RCC 7860 (cell line): ENCODE measurements at regions not wholly inside any gene's neighbourhood (a gene's known extent, or its start where the extent isn't known, plus 50 kb on each side); places are given as distances from the start of the nearest gene placed in this dataset.
"Not testable (repeated sequence)": the region's sequence is repeated elsewhere in the genome, so short reads cannot be mapped to it uniquely, and the experiment has no call there.

Experiments used
- DNase-seq: peaks from one replicate; pipeline ENCODE4 v3.0.0-alpha.2; 2015; ENCODE audit warnings: low spot score
- FAIRE-seq: peaks from 2 replicates; lab custom pipeline; 2012; peaks lifted over from hg19 to GRCh38; lab: Jason Lieb, UNC

DNA sequence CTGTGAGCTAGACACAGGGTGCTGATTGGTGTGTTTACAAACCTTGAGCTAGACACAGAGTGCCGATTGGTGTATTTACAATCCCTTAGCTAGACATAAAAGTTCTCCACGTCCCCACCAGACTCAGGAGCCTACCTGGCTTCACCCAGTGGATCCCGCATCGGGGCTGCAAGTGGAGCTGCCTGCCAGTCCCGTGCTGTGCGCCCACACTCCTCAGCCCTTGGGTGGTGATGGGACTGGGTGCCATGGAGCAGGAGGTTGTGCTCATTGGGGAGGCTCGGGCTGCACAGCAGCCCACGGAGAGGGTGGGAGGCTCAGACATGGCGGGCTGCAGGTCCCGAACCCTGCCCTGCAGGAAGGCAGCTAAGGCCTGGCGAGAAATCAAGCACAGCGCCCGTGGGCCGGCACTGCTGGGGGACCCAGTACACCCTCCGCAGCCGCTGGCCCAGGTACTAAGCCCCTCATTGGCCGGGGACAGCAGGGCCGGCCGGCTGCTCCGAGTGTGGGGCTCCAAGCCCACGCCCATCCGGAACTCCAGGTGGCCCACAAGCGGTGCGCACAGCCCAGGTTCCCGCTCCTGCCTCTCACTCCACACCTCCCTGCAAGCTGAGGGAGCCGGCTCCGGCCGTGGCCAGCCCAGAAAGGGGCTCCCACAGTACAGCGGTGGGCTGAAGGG, 158.6 kb downstream of the SPIN4 start:
- not testable (repeated sequence) for DNase-seq, FAIRE-seq

DNA sequence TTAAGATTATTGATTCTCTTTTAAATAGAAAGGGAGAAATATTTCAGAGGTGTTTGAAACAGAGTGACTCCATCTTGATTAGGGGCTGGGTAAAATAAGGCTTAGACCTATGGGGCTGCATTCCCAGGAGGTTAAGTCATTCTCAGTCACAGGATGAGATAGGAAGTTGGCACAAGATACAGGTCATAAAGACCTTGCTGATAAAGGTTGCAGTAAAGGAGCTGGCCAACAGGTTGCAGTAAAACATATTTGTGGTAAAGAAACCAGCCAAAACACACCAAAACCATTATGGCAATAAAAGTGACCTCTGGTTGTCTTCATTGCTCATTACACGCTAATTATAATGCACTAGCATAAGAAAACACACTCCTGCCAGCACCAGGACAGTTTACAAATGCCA, 165.0 kb downstream of the SPIN4 start:
- FAIRE-seq (peak; percentile 75), DNase-seq (peak; percentile 33)

DNA sequence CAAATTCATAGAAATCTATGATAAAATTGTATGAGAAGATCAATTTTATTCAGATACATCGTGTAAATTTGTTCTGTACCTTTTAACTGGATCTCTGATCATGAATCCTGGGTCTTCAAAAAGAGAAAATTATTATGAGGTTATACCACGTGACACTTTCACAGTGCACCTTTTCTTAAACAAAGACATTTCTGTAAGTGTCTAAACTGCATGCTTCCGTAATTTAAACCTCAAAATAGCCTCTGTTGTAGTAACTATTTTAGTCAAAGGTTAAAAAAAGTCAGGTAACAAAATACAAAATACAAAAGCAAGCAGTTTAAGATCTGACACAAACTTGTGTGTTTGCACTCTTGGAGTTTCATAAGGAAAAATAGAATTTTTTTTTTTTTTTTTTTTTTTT, 171.3 kb downstream of the SPIN4 start:
- DNase-seq, FAIRE-seq: not testable (repeated sequence)

DNA sequence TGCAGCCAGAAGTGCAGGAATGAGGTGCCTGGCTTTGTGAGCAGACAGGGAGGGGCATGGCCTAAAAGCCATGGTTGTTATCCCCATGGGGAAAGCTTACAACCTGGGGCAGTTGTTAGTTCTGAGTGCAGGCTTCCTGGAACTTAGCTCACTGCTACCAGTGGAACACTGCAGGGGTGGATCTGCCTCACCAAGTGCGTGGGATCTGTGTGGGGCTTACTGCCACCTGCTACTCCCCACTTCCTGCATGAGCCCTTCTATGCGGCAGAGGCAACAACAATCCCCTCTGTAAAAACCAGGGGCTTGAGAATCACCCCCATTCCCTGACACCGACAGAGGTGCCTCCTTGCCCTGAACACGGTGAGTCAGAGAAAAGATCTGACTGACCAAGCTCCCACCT, 174.6 kb downstream of the SPIN4 start:
- not testable (repeated sequence) for DNase-seq, FAIRE-seq

DNA sequence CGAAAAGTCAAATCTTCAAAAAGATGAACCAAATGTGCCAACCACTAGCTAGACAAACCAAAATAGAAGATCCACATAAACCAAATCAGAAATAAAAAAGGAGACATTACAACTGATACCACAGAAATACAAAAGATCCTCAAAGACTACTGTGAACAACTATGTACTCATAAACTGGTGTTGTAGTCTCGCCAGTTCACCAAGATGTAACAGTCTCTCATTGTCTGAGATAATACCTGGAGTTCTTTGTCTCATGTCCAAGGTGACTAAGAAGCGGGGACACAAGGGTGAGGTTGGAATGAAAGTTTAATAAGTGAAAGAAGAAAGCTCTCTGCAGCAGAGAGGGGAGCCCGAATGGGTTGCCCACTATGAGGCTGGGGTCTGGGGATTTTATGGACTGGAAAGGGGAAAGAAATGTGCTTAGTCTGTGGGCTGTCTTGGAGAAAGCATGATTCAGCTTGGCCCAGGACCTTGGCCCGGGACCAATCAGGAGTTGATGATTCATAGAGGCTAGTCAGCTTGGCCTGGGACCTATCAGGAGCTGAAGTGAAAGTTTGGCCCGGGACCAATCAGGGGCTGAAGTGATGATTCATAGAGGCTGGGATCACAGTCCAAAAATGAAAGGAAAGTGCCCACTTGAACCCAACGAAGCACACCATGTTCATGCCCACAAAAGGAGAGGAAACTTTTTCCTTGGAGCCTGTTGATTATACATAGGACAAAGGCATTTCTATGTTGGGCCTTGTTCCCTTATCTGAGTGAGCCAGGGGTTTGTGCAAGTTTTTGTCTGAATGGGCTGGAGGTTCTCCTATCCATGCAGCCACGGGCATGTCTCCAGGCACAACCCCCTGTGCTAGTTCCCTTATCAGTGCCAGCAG, 177.1 kb downstream of the SPIN4 start:
- DNase-seq, FAIRE-seq: not testable (repeated sequence)

DNA sequence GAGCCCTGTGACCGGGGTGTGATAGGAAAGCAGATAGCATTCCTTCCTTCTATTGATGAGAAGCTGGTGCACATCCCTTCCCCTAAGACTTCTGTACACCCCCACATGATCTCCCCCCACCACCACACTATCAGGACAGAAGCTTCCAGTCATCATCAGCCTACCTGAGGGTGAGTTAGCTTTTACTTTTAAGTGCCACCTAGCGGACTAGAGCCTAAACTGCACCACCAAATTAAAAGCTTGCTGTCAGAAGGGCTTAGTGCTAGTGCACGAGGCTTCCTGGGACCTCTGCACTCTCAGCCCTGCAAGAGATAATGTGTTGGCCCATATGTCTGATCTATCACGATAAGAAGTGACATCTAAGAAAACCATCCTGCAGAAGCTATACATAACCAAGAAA, 181.7 kb downstream of the SPIN4 start:
- DNase-seq, FAIRE-seq: not testable (repeated sequence)

DNA sequence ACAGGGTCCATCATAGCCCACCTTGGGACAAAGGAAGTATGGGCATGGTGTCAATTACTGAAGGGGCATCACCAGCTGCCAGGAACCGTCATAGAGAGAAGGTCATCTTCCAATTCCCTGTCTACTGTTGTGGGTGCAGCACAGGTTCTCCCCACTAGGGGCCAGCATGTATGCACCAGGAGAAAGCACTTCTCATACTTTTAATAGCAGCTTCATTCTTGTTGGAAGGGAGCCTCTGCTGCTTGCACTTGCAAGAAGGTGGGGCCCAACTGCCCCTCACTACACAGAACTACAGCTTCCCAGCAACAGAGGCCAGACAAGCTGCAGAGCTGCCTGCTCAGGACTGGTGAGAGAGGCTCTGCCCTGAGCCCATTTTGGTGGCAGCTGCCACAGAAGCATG, 182.2 kb downstream of the SPIN4 start:
- not testable (repeated sequence) for FAIRE-seq, DNase-seq

DNA sequence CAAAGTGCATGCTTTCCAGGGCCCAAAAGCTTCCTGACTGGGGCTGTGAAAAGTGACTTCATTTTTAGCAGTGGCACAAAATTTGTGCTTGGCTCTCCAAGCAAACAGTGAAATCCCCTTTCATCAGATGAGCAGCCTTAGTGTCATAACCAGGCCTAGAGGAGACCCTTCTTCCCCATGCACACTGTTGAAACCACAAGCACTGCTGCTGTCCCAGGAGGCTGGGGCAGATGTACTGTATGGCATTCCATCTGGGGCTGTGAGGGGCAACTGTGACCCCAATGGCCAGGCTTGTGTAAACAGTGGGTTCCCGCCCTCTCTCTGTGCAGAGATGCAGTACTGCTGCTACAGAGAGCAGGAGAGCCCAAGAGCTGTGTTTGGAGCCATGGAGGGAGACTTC, 184.1 kb downstream of the SPIN4 start:
- FAIRE-seq, DNase-seq: not testable (repeated sequence)

DNA sequence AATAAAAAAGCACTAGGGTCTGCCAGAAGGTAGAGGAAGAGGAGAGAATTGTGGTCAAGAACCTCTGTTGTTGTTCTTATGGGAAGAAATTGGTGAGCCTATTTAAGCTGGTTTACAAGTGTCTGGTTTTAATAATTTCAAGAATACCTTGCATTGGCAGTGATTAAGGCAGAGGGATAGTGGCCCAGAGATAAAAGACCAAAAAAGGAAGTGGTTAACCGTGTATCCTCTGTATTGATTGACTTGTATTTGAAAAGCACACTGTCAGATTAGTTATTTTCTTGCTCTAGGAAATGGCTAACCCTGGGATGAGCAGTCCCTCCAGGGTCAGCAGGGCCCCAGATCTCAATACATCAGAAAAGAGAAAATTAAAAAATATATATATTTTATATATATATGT, 190.1 kb downstream of the SPIN4 start:
- FAIRE-seq, DNase-seq: not testable (repeated sequence)

DNA sequence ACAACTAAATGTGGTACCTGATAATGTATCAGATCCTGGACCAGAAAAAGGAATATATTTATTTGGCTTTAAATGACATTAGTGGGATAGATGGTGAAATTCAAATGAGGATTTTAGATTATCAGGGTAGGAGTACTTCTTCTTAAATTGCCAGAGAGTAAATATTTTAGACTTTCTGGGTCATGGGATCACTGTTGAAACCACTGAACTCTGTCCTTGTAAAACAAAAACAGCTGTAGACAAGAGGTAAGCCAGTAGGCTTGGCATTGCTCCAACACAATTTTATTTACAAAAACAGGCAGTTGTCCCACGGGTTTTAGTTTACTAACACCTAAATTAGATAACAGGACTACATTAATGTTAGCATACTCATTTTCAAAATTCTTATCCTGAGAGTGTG, 190.8 kb downstream of the SPIN4 start:
- FAIRE-seq, DNase-seq: not testable (repeated sequence)

DNA sequence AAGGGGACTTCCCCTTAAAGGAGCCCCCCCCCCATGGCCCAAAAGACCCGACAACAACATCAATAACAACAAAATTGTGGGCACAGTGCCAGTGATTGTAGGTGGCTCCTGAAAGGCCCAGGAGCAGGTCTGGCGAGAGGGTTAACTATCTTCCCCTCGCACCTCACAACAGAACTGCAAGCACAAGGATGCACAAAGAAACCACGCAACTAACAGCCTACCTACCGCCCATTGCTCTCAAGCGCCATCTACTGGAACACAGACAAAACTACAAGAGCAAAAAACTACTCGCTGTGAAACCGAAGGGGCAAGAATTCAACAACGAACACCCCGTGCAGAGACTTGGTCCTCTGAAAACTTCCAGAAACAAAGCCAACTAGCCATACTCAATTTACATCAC, 205.6 kb downstream of the SPIN4 start:
- FAIRE-seq, DNase-seq: not testable (repeated sequence)

DNA sequence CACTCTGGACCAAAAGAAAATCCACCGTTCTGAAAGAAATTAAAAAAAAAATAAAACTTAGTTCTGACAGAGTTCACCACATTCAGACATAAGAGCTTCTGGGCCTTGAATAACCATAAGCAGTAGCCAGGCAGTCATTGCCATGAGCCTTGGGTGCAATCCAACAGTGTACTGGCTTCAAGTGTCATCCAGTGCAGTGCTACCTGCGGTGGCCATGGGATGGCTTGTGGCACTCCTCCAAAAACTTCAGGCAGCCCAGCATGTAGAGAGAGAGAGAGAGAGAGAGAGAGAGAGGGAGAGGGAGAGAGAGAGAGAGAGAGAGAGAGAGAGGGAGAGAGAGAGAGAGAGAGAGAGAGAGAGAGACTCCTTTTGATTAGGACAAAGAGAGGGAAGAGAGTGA, 208.5 kb downstream of the SPIN4 start:
- not testable (repeated sequence) for DNase-seq

DNA sequence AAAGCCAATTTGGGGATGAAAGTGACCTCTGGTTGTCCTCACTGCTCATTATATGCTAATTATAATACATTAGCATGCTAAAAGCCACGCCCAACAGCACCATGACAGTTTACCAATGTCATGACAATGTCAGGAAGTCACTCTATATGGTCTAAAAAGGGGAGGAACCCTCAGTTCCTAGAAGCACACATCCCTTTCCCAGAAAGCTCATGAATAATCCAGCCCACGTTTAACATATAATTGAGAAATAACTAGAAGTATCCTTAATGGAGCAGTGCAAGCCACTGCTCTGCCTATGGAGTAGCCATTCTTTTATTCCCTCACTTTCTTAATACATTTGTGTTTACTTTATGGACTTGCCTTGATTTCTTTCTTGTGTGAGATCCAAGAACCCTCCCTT, 215.3 kb downstream of the SPIN4 start:
- not testable (repeated sequence) for DNase-seq, FAIRE-seq

More for the DNA sequence above, 208.5 kb downstream of the SPIN4 start:
- not testable (repeated sequence) for FAIRE-seq

DNA sequence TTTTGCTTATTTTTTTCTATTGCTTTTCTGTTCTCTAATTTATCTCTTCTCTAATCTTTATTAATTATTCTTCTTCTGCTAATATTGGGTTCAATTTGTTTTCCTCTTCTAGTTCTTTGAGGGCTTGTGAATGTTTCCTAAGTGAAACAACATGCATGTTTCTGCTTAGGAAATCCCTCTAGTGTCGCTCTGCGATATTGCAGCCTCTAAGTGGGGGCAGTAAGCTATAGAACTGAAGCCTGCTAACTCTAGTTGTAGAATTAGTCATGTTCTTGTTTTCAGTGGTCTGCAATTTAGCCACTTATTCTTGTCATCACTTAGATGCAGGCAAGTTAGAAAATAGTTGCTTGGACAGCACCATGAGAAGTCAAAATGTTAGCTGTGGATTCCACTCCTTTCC, 222.6 kb downstream of the SPIN4 start:
- peak; percentile 67 for FAIRE-seq
- DNase-seq: peak; percentile 4

DNA sequence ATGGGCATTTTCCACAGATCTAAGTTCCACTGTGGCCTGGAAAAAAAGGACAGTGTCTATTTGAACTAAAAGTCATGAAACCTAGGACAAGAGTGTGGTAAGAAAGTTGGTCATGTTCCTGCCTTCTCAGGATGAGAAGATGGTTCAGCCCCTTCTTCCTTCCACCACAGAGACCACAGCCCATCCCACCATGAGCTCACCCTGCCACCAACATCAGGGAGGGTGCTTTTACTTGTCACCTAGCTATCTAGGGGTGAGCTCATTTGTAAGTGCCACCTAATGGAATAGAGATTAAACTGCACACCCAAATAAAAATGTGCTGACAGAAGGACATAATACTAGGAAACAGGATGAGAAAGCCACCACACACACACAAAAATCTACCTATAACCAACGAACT, 235.9 kb downstream of the SPIN4 start:
- DNase-seq: no peak
- FAIRE-seq: no peak

DNA sequence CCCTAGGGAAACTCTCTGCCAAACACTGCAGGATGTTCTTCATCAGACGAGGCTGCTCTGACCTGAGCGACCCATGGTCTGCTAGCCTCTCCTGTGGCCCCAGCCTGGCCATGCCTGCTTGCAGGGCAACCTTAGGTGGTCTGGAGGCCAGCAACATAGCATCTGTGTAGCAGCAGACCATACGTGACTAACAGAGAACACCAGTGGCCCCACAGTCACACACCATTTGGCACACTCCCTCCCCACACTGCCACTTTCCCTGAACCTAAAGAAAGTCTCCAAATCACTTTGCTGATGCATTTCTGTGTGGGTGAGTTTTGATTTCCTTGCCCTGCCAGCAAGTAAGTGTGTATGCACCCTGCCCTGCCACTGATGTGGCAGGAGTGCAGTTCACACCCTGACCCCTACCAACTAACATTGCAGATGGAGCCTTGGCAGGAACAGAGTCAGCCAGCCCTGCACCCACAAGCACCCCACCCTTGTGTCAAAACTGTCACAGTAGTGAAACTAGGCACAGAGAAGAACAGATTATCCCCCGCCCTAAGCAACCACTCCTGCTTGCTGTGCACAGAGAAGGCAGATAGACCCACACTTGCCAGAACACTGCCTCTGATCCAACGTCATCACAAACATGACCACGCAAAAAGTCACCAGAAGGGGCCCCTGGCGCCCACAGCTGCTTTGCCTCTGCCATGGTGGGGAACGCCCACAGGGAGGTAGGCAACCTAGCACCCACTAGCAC, 249.1 kb downstream of the SPIN4 start:
- DNase-seq (no peak), FAIRE-seq (no peak)

DNA sequence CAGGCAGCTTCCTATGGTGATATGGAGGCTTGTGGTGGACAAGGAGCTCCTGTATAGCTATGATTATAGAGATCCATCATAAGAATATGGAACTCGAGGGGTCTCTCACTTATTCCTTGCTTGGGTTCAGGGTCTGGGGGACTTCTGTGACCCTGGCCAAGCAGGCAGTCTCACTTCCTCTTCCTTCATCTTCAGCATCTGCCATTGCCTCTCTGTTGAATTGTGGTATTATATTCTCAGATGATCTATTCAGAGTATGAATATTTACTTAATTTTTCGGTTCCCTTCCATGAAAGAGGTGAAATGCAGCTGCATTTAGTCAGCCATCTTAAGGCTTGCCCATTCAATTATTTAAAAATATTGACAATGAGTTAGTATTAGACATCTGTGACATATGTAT, 292.9 kb downstream of the SPIN4 start:
- DNase-seq (no peak), FAIRE-seq (no peak)

DNA sequence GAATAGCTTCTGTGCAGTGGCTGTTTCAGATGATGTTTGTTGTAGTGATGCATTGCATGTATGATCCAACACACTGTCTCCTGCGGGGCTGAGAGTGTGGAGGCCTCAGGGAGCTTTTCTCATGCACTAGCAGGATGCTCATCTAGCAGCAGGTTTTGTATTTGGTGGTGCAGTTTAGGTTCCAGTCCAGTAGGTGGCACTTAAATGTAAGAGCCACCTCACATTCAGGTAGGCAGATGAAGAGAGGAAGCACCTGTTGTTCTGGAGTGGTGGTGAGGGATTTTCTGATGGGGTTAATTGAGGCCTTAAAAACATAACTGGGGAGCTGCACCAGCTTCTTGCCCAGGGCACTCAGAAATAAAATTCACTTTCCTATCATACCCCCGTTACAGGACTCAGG, 300.9 kb downstream of the SPIN4 start:
- DNase-seq (no peak), FAIRE-seq (no peak)

DNA sequence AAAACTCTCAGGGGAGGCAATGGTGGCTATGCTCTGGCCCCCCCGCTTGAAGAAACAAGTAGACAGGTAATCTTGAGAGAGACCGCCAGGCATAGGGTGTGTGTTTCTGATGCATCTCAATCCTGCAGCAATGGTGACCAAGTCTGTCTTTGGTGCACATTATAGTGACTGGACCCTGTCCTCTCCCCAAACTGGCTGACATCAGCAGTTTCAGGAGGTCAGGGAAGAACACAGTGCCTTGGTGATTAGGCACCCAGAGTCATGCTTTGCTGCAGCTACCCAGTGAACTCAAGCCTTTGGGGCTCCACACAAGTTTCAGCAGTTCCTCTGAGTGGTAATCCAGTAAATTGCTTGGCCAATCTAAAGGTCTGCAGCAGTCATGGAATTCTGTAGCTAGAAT, 318.3 kb downstream of the SPIN4 start:
- no peak for FAIRE-seq

DNA sequence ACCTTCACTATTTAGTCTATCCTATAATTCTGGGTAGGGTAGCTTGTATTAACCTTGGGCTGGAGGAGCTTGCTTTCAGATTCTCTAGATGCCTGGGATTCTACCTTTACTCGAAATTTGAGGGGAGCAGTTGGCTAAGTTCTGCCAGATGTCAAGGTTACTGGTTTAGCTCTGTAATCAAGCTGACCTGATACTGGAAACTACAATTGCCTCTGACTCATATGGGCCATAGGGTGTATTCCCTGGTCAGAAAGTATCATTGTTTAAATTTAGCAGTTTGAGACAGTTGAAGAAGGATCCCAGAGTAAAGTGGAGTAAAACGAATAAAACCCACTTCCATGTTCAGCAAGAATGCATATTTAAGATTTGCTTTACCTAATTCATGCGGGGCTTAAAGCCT, 337.6 kb downstream of the SPIN4 start:
- no peak for DNase-seq
- no peak for FAIRE-seq

More for the DNA sequence above, 318.3 kb downstream of the SPIN4 start:
- no peak for DNase-seq

DNA sequence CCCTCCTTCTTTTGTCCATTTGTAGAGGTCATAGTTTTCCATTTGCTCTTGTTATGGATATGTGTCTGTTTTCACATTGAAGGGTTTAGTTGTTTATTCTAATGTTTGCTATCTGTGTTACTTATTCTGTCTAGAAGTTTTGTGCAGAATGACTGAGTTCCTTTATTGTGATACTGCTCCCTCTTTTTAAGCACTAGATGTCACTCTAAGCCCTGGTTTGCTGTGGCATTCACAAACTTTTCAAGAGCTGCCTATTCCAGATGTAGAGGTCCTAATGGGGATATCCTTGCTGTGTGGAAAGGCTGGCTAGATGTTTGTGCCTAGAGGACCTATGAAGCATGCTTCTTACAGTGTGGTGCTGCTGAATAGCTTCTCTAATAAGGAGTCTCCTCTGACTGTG, 338.6 kb downstream of the SPIN4 start:
- DNase-seq: no peak
- no peak for FAIRE-seq
